IMR-90 (cell line): ENCODE measurements at regions not wholly inside any gene's neighbourhood (a gene's known extent, or its start where the extent isn't known, plus 50 kb on each side); places are given as distances from the start of the nearest gene placed in this dataset.

ENCODE experiments used
- ATAC-seq: fragments of 200-7000 bp; cut with Tn5 transposase; 2 replicates; pipeline ENCODE4 v1.9.1; 2020; ENCODE audit warnings: low read depth, mild to moderate bottlenecking, moderate library complexity
- BruUV-seq: library from RNA; stranded (reverse); fragments of 400-500 nt; replicated peaks from 2 replicates; lab custom pipeline; 2021; lab: Mats Ljungman, UMichigan
- CTCF ChIA-PET: fragments of 300-600 bp; formaldehyde crosslinking; extraction: SDS; loops from one replicate; lab custom pipeline; 2021; ENCODE audit warnings: antibody characterized with exemption; lab: Yijun Ruan, JAX
- POLR2A ChIA-PET: fragments of 300-600 bp; sonication (Branson Sonifier 250); formaldehyde crosslinking; loops from one replicate; lab custom pipeline; 2022; ENCODE audit warnings: antibody characterized with exemption; ENCODE audit not compliant: unreplicated experiment; lab: Charles Lee
- DNase-seq: peaks from one replicate; pipeline ENCODE4 v3.0.0; 2013
- H2AFZ ChIP-seq: replicated peaks from 2 replicates; pipeline ENCODE3; 2013; ENCODE audit warnings: low read length, mild to moderate bottlenecking; ENCODE audit not compliant: poor library complexity
- H2AK5ac ChIP-seq: 2 replicates; pipeline ENCODE4 v1.6.1; 2013; ENCODE audit warnings: low read depth, low read length, inconsistent platforms
- H2AK9ac ChIP-seq: replicated peaks from 2 replicates; pipeline ENCODE3; 2013; ENCODE audit warnings: mild to moderate bottlenecking, low read depth, low read length, moderate library complexity; ENCODE audit not compliant: poor library complexity
- H2BK120ac ChIP-seq: 2 replicates; pipeline ENCODE4 v1.6.1; 2013; ENCODE audit warnings: low read depth, low read length, inconsistent platforms
- H2BK15ac ChIP-seq: 3 replicates; pipeline ENCODE4 v1.6.1; 2013; ENCODE audit warnings: low read depth, low read length, inconsistent platforms
- H2BK20ac ChIP-seq: 2 replicates; pipeline ENCODE4 v1.6.1; 2013; ENCODE audit warnings: low read depth, mild to moderate bottlenecking, inconsistent platforms, low read length, moderate library complexity
- H2BK5ac ChIP-seq: 2 replicates; pipeline ENCODE4 v1.6.1; 2013; ENCODE audit warnings: mild to moderate bottlenecking, low read depth, low read length, inconsistent platforms; ENCODE audit not compliant: poor library complexity, severe bottlenecking
- H3K14ac ChIP-seq: replicated peaks from 2 replicates; pipeline ENCODE4 v1.6.1; 2013; ENCODE audit warnings: low read depth, low read length, inconsistent platforms
- H3K18ac ChIP-seq: 2 replicates; pipeline ENCODE4 v1.6.1; 2013; ENCODE audit warnings: low read depth, low read length, control low read depth
- H3K23ac ChIP-seq: 2 replicates; pipeline ENCODE4 v1.6.1; 2013; ENCODE audit warnings: low read depth, low read length, inconsistent platforms
- H3K27ac ChIP-seq: 2 replicates; pipeline ENCODE4 v1.5.1; 2013; ENCODE audit warnings: mild to moderate bottlenecking, control low read depth, low read length; ENCODE audit not compliant: insufficient read depth
- H3K27me3 ChIP-seq: 2 replicates; pipeline ENCODE4 v1.6.1; 2013; ENCODE audit warnings: low read length; ENCODE audit not compliant: control insufficient read depth, insufficient read depth
- H3K36me3 ChIP-seq: 2 replicates; pipeline ENCODE4 v1.6.1; 2013; ENCODE audit warnings: low read length, mixed read lengths; ENCODE audit not compliant: control insufficient read depth, insufficient read depth
- H3K4ac ChIP-seq: 2 replicates; pipeline ENCODE4 v1.6.1; 2013; ENCODE audit warnings: low read depth, low read length, inconsistent platforms
- H3K4me1 ChIP-seq: 2 replicates; pipeline ENCODE4 v1.6.1; 2013; ENCODE audit warnings: low read length, mixed read lengths; ENCODE audit not compliant: control insufficient read depth, insufficient read depth
- H3K4me2 ChIP-seq: 2 replicates; pipeline ENCODE4 v1.6.1; 2013; ENCODE audit warnings: low read depth, mild to moderate bottlenecking, control low read depth, low read length, moderate library complexity
- H3K4me3 ChIP-seq: 2 replicates; pipeline ENCODE4 v1.5.1; 2013; ENCODE audit warnings: low read depth, mild to moderate bottlenecking, control low read depth, low read length, moderate library complexity; ENCODE audit not compliant: insufficient read depth
- H3K56ac ChIP-seq: 2 replicates; pipeline ENCODE4 v1.6.1; 2013; ENCODE audit warnings: low read length, inconsistent platforms; ENCODE audit not compliant: insufficient read depth; ENCODE audit errors: extremely low read depth
- H3K79me1 ChIP-seq, 2 experiments: 2 replicates each; pipeline ENCODE4 v1.6.1; 2013; ENCODE audit warnings: low read length in 2 of 2, inconsistent platforms in 1 of 2, low read depth in 1 of 2
- H3K9ac ChIP-seq: 2 replicates; pipeline ENCODE4 v1.6.1; 2013; ENCODE audit warnings: low read depth, low read length, control low read depth
- H3K9me1 ChIP-seq: 2 replicates; pipeline ENCODE4 v1.6.1; 2013; ENCODE audit warnings: low read length, inconsistent platforms; ENCODE audit not compliant: insufficient read depth
- H3K9me3 ChIP-seq: 2 replicates; pipeline ENCODE4 v1.6.1; 2013; ENCODE audit warnings: low read length; ENCODE audit not compliant: control insufficient read depth, insufficient read depth
- H4K20me1 ChIP-seq: 2 replicates; pipeline ENCODE4 v1.6.1; 2013; ENCODE audit warnings: low read length, inconsistent platforms; ENCODE audit not compliant: insufficient read depth
- H4K5ac ChIP-seq: 2 replicates; pipeline ENCODE4 v1.6.1; 2013; ENCODE audit warnings: mild to moderate bottlenecking, low read depth, low read length, control low read depth
- H4K8ac ChIP-seq, 2 experiments: 2 replicates each; pipeline ENCODE4 v1.6.1; 2013; ENCODE audit warnings: low read depth in 2 of 2, low read length in 2 of 2, control low read depth in 1 of 2, inconsistent platforms in 1 of 2
- H4K91ac ChIP-seq: 2 replicates; pipeline ENCODE4 v1.6.1; 2013; ENCODE audit warnings: low read depth, low read length, inconsistent platforms; ENCODE audit not compliant: insufficient read depth
- CEBPB ChIP-seq: IDR thresholded peaks from 2 replicates; pipeline ENCODE4 v1.6.1; 2012; ENCODE audit warnings: low read depth, low read length, improper control_type of control experiment
- MAFK ChIP-seq: IDR thresholded peaks from 2 replicates; pipeline ENCODE4 v1.6.1; 2012; ENCODE audit warnings: low read depth, low read length, improper control_type of control experiment
- RAD21 ChIP-seq: IDR thresholded peaks from 2 replicates; pipeline ENCODE4 v1.6.1; 2012; ENCODE audit warnings: low read length, improper control_type of control experiment
- RCOR1 ChIP-seq: IDR thresholded peaks from 2 replicates; pipeline ENCODE4 v1.6.1; 2012; ENCODE audit warnings: mild to moderate bottlenecking, low read length, improper control_type of control experiment; ENCODE audit not compliant: insufficient replicate concordance
- WGBS, 2 experiments: methylation state at CpG; one replicate each; pipeline versions ENCODE4 v1.1.5 to v1.1.7; 2013; ENCODE audit warnings: missing lambda C conversion rate in 2 of 2; ENCODE audit not compliant: insufficient read length in 1 of 2; ENCODE audit errors: extremely low coverage in 2 of 2; 5-methylcytosine and 5-hydroxymethylcytosine counted together
- dilution Hi-C: fragments of 300-500 bp; cut with HindIII; formaldehyde crosslinking; loops from one replicate; pipeline ENCODE4 v1.14.3; 2018; ENCODE audit warnings: low sequenced_read_pairs; ENCODE audit not compliant: unreplicated experiment
- in situ Hi-C: fragments of 300-500 bp; cut with MboI; formaldehyde crosslinking; loops from 3 replicates; pipeline ENCODE4 v1.14.3; 2019; ENCODE audit warnings: low sequenced_read_pairs, inconsistent platforms, mixed read lengths
- intact Hi-C: fragments of 100-400 bp; cut with micrococcal nuclease; formaldehyde crosslinking; loops from 2 replicates; pipeline ENCODE4 v1.10.0; 2022

GRCh38 chr4:66212489-66212888 lies 542.2 kb upstream of the EPHA5 start:
- H3K4ac ChIP-seq = no peak overlapping the region
- no peak overlapping the region for H2BK120ac ChIP-seq
- no peaks in the 10 kb centered on the region for H3K4me1 ChIP-seq
- TF ChIP-seq MAFK (no peak), RAD21 (no peak), CEBPB (no peak), RCOR1 (no peak)
- intact Hi-C loops = no loop called here
- no peaks in the 10 kb centered on the region for H4K20me1 ChIP-seq
- no peak for ATAC-seq
- dilution Hi-C loops = no loop called here
- no peak overlapping the region for H2AK5ac ChIP-seq
- H3K9ac ChIP-seq = no peak overlapping the region
- in situ Hi-C loops = no loop called here
- no peak overlapping the region for H2BK5ac ChIP-seq
- H3K18ac ChIP-seq = no peak overlapping the region
- CTCF ChIA-PET = no interaction called here
- no peak overlapping the region for H3K4me2 ChIP-seq
- H3K14ac ChIP-seq = no peak overlapping the region
- H3K27ac ChIP-seq = no peak overlapping the region
- H3K9me3 ChIP-seq = peaks cover 2% of the 10 kb centered on the region; the same call in 1 of the 2 replicates
- no peak overlapping the region for H3K4me3 ChIP-seq
- no peak overlapping the region for H3K23ac ChIP-seq
- no peak overlapping the region for H4K8ac ChIP-seq
- H3K27me3 ChIP-seq = no peaks in the 10 kb centered on the region
- no CpG with 5 or more reads among the region's 5 CpGs for WGBS, 2 experiments
- no peaks in the 10 kb centered on the region for H3K9me1 ChIP-seq
- no peaks in the 10 kb centered on the region for H3K79me1 ChIP-seq
- no peaks in the 10 kb centered on the region for H3K36me3 ChIP-seq
- POLR2A ChIA-PET = no interaction called here
- H4K91ac ChIP-seq = no peak overlapping the region
- BruUV-seq = no TSS peak
- no peak overlapping the region for H4K5ac ChIP-seq
- no peak overlapping the region for H2AK9ac ChIP-seq
- no peak overlapping the region for H2AFZ ChIP-seq
- DNase-seq = no peak
- H2BK20ac ChIP-seq = no peak overlapping the region
- H3K56ac ChIP-seq = no peak overlapping the region
- H2BK15ac ChIP-seq = no peak overlapping the region
